Activated naive CD8-positive, alpha-beta T cell treated with anti-CD3 and anti-CD28 coated beads, Interleukin-2, amount 50 U/mL, for 24 hours (primary cell): ENCODE measurements at regions not wholly inside any gene's neighbourhood (a gene's known extent, or its start where the extent isn't known, plus 50 kb on each side); places are given as distances from the start of the nearest gene placed in this dataset.
"Not testable (repeated sequence)": the region's sequence is repeated elsewhere in the genome, so short reads cannot be mapped to it uniquely, and the experiment has no call there.

Source experiments
- ATAC-seq: fragments of 150-1000 bp; cut with Tn5 transposase; one replicate; pipeline ENCODE4 v1.10.0; 2021
- DNase-seq: peaks from one replicate; pipeline ENCODE4 v3.0.0; 2021
- H3K27ac Mint-ChIP-seq: one replicate; pipeline ENCODE4 v1.8.0; 2021; ENCODE audit warnings: mild to moderate bottlenecking, mixed read lengths
- H3K27me3 Mint-ChIP-seq: one replicate; pipeline ENCODE4 v1.8.0; 2021; ENCODE audit warnings: mixed read lengths
- H3K36me3 Mint-ChIP-seq: one replicate; pipeline ENCODE4 v1.8.0; 2021; ENCODE audit warnings: low read depth, mixed read lengths
- H3K4me1 Mint-ChIP-seq: one replicate; pipeline ENCODE4 v1.8.0; 2021; ENCODE audit warnings: mixed read lengths
- H3K4me3 Mint-ChIP-seq: one replicate; pipeline ENCODE4 v1.8.0; 2021; ENCODE audit warnings: mild to moderate bottlenecking, moderate library complexity, mixed read lengths
- H3K9me3 Mint-ChIP-seq: one replicate; pipeline ENCODE4 v1.8.0; 2021; ENCODE audit warnings: mixed read lengths

- peaks cover 7% of the 10 kb centered on the region for H3K9me3 Mint-ChIP-seq
- no peaks in the 10 kb centered on the region for H3K36me3 Mint-ChIP-seq
- no peaks in the 10 kb centered on the region for H3K4me1 Mint-ChIP-seq
- no peaks in the 10 kb centered on the region for H3K27me3 Mint-ChIP-seq
- no peak for ATAC-seq
- no peak overlapping the region for H3K4me3 Mint-ChIP-seq
- no peak overlapping the region for H3K27ac Mint-ChIP-seq
- no peak for DNase-seq
Observed at GRCh38 chr18:64765908-64766307, 617.0 kb upstream of the LINC00305 start.

GRCh38 chr18:64752707-64753106 is 603.8 kb upstream of the LINC00305 start:
- no peaks in the 10 kb centered on the region for H3K36me3 Mint-ChIP-seq
- ATAC-seq (no peak), DNase-seq (no peak)
- no peaks in the 10 kb centered on the region for H3K4me1 Mint-ChIP-seq
- H3K9me3 Mint-ChIP-seq: peaks cover 8% of the 10 kb centered on the region
- H3K4me3 Mint-ChIP-seq: no peak overlapping the region
- H3K27me3 Mint-ChIP-seq: no peaks in the 10 kb centered on the region
- H3K27ac Mint-ChIP-seq: no peak overlapping the region

GRCh38 chr18:64749884-64750283 is 601.0 kb upstream of the LINC00305 start:
- no peak for ATAC-seq
- no peak for DNase-seq
- H3K36me3 Mint-ChIP-seq: no peaks in the 10 kb centered on the region
- H3K4me3 Mint-ChIP-seq: no peak overlapping the region
- peaks cover 8% of the 10 kb centered on the region for H3K9me3 Mint-ChIP-seq
- H3K27me3 Mint-ChIP-seq: no peaks in the 10 kb centered on the region
- H3K4me1 Mint-ChIP-seq: no peaks in the 10 kb centered on the region
- no peak overlapping the region for H3K27ac Mint-ChIP-seq

- H3K27me3 Mint-ChIP-seq: no peaks in the 10 kb centered on the region
- H3K4me3 Mint-ChIP-seq: no peak overlapping the region
- no peaks in the 10 kb centered on the region for H3K4me1 Mint-ChIP-seq
- no peak for DNase-seq
- peaks cover 8% of the 10 kb centered on the region for H3K9me3 Mint-ChIP-seq
- H3K27ac Mint-ChIP-seq: no peak overlapping the region
- no peak for ATAC-seq
- H3K36me3 Mint-ChIP-seq: no peaks in the 10 kb centered on the region
Observed at GRCh38 chr18:64747803-64748202, 598.9 kb upstream of the LINC00305 start.

DNA sequence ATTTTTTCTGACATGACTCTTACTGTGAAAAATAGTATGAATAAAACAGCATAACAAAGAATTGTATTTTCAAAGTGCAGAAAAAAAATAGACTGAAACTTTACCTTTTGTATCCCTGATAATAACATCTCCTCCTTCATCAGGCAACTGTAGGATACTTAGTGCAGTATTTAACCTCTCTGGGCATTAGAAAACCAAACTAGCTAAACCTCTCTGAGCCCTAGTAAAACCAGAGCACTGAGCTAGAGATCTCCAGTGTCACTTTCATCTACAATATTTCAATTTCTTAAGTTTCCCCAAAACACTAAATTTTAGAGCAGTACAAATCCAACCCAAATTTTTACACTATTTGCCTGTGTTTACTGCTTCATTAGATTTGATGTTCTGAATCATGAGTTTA is 594.0 kb upstream of the LINC00305 start:
- DNase-seq (no peak), ATAC-seq (no peak)
- H3K4me3 Mint-ChIP-seq: no peak overlapping the region
- H3K27me3 Mint-ChIP-seq: no peaks in the 10 kb centered on the region
- no peaks in the 10 kb centered on the region for H3K4me1 Mint-ChIP-seq
- H3K27ac Mint-ChIP-seq: no peak overlapping the region
- no peaks in the 10 kb centered on the region for H3K36me3 Mint-ChIP-seq
- H3K9me3 Mint-ChIP-seq: no peaks in the 10 kb centered on the region

DNA sequence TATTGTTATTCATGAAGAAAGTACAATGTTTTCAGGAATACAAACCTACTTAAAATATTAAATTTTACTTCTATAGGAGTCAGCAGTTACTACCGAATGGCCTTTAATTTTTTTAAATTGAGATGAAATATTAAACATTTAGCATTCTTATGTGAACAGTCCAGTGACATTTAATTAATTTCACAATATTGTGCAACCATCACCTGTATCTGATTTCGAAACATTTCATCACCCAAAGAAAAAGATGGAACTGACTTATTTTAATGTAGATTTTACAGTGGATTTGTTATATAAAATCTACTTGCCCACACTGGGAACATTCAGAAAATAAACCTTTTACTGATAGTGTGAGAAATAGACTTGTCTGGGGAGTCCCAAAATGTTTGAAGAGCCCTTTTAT is 585.2 kb upstream of the LINC00305 start:
- Mint-ChIP-seq H3K4me3 (no peak overlapping the region), H3K36me3 (no peaks in the 10 kb centered on the region), H3K27ac (no peak overlapping the region), H3K9me3 (peaks cover 7% of the 10 kb centered on the region), H3K4me1 (no peaks in the 10 kb centered on the region), H3K27me3 (no peaks in the 10 kb centered on the region)
- DNase-seq: no peak
- ATAC-seq: no peak

GRCh38 chr18:64725657-64726056 is 576.8 kb upstream of the LINC00305 start:
- not testable (repeated sequence) for ATAC-seq, H3K4me1 Mint-ChIP-seq, H3K27ac Mint-ChIP-seq, H3K27me3 Mint-ChIP-seq, DNase-seq, H3K36me3 Mint-ChIP-seq, H3K4me3 Mint-ChIP-seq
- peaks cover 13% of the 10 kb centered on the region for H3K9me3 Mint-ChIP-seq

GRCh38 chr18:64720781-64721464 is 572.0 kb upstream of the LINC00305 start:
- H3K27ac Mint-ChIP-seq: no peak overlapping the region
- H3K4me3 Mint-ChIP-seq: no peak overlapping the region
- DNase-seq: no peak

DNA sequence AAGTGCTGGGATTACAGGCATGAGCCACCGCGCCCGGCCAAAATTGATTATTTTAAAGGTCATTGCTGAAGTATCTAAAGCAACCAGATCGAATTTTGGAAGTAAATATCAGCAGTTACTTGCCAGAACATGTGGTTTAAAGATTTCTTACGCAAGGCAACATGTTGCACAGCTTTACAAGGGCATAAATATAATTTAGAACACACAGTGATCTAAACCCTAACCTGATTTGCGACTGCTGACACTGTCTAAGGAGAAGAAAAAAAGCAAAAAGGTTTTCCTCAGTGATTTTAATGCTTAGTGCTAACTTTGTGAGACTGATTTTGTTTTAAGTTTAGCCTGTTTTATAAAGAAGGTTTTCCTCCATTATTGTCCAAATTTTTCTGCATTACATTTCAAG is 569.9 kb upstream of the LINC00305 start:
- H3K27ac Mint-ChIP-seq: no peak overlapping the region
- DNase-seq (no peak), ATAC-seq (no peak)
- no peaks in the 10 kb centered on the region for H3K4me1 Mint-ChIP-seq
- H3K9me3 Mint-ChIP-seq: no peaks in the 10 kb centered on the region
- no peaks in the 10 kb centered on the region for H3K27me3 Mint-ChIP-seq
- no peak overlapping the region for H3K4me3 Mint-ChIP-seq
- H3K36me3 Mint-ChIP-seq: no peaks in the 10 kb centered on the region

More at GRCh38 chr18:64720781-64721464, 572.0 kb upstream of the LINC00305 start:
- no peaks in the 10 kb centered on the region for H3K9me3 Mint-ChIP-seq
- H3K4me1 Mint-ChIP-seq: no peaks in the 10 kb centered on the region
- no peak for ATAC-seq
- H3K36me3 Mint-ChIP-seq: no peaks in the 10 kb centered on the region
- H3K27me3 Mint-ChIP-seq: no peaks in the 10 kb centered on the region

DNA sequence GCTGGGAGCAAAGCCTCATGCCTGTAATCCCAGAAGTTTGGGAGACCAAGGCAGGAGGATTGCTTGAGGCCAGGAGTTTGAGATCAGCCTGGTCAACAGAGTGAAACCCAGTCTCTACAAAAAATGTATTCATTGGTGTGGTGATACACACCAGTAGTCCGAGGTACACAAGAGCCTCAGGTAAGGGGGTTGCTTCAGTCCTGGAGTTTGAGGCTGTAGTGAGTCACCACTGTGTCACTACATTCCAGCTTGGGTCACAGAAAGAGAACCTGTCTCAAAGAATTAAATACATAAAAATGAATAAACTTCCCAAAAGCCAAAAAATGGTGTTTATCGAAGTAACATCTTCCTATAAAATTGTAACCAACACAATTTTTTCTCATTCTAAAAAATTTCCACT is 568.1 kb upstream of the LINC00305 start:
- ATAC-seq: no peak

DNA sequence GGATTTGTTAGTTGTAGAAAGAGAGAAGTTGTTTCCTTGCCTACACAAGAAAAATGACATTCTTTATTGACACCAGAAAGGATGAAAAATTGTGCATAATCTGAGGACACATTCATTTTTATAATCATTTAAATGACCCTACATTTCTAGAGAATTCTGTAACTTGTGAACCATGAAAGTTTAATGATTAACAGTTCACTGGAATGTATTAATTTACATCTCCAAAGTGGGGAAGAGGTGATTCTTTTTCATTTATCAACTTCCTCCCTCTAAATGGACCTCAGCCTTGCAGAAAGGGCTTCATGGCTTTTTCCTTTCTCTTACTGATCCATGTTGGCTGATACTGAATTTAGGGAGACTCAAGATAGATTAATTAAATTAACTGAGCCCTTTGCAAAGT is 565.2 kb upstream of the LINC00305 start:
- ATAC-seq (no peak), DNase-seq (no peak)
- H3K9me3 Mint-ChIP-seq: no peaks in the 10 kb centered on the region
- no peak overlapping the region for H3K27ac Mint-ChIP-seq
- H3K4me1 Mint-ChIP-seq: peaks cover 5% of the 10 kb centered on the region
- no peak overlapping the region for H3K4me3 Mint-ChIP-seq
- H3K36me3 Mint-ChIP-seq: no peaks in the 10 kb centered on the region
- H3K27me3 Mint-ChIP-seq: no peaks in the 10 kb centered on the region

More for the DNA sequence above, 568.1 kb upstream of the LINC00305 start:
- Mint-ChIP-seq H3K4me3 (no peak overlapping the region), H3K9me3 (no peaks in the 10 kb centered on the region), H3K36me3 (no peaks in the 10 kb centered on the region), H3K27ac (no peak overlapping the region), H3K4me1 (peaks cover 5% of the 10 kb centered on the region), H3K27me3 (no peaks in the 10 kb centered on the region)
- no peak for DNase-seq

- peaks cover 5% of the 10 kb centered on the region for H3K4me1 Mint-ChIP-seq
- H3K9me3 Mint-ChIP-seq: no peaks in the 10 kb centered on the region
- H3K27me3 Mint-ChIP-seq: no peaks in the 10 kb centered on the region
- no peak overlapping the region for H3K27ac Mint-ChIP-seq
- H3K36me3 Mint-ChIP-seq: no peaks in the 10 kb centered on the region
- DNase-seq (no peak), ATAC-seq (no peak)
- no peak overlapping the region for H3K4me3 Mint-ChIP-seq
Observed at GRCh38 chr18:64713284-64713683, 564.4 kb upstream of the LINC00305 start.

- no peaks in the 10 kb centered on the region for H3K36me3 Mint-ChIP-seq
- no peak for DNase-seq
- H3K9me3 Mint-ChIP-seq: no peaks in the 10 kb centered on the region
- peaks cover 5% of the 10 kb centered on the region for H3K4me1 Mint-ChIP-seq
- no peak for ATAC-seq
- no peaks in the 10 kb centered on the region for H3K27me3 Mint-ChIP-seq
- H3K27ac Mint-ChIP-seq: no peak overlapping the region
- H3K4me3 Mint-ChIP-seq: no peak overlapping the region
Observed at GRCh38 chr18:64712035-64712434, 563.1 kb upstream of the LINC00305 start.

DNA sequence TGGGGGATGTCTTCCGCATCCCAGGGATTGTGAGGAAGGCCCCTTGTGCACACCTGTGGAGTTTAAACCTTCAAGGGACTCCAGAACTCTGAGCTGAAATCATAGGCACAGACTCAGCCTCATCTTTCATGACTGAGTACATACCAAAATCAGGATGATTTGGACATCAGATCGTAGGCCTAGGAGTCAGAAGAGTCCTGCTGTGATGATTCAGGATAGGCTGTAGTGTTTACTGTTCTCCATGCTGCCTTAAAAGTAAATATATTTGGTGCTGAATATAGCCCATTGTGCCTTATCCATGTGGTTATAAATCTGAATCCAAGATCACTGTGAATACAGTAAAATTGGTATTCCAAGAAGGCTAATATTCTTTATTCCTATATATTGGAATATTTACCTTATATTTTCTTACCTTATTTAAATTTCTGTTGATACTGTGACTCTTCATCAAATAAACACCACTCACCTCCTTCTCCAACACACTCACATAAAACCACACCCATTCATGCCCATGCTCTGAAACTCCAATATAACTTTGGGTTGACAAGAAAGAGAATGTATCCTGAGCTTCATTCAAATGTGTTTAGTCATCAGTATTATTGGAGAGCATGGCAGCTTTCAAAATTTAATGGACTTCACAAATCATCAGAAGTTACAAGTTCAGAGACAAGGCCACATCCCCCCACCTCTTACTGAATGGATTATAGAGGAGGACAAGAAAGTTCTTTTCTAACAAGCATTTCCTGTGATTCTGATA is 561.4 kb upstream of the LINC00305 start:
- H3K36me3 Mint-ChIP-seq: no peaks in the 10 kb centered on the region
- ATAC-seq (no peak), DNase-seq (no peak)

GRCh38 chr18:64707052-64707451 is 558.2 kb upstream of the LINC00305 start:
- no peaks in the 10 kb centered on the region for H3K4me1 Mint-ChIP-seq
- H3K36me3 Mint-ChIP-seq: no peaks in the 10 kb centered on the region
- DNase-seq: no peak
- no peaks in the 10 kb centered on the region for H3K27me3 Mint-ChIP-seq
- H3K27ac Mint-ChIP-seq: no peak overlapping the region
- H3K9me3 Mint-ChIP-seq: peaks cover 9% of the 10 kb centered on the region
- H3K4me3 Mint-ChIP-seq: no peak overlapping the region
- no peak for ATAC-seq

More for the DNA sequence above, 561.4 kb upstream of the LINC00305 start:
- no peak overlapping the region for H3K4me3 Mint-ChIP-seq
- H3K27ac Mint-ChIP-seq: no peak overlapping the region
- no peaks in the 10 kb centered on the region for H3K9me3 Mint-ChIP-seq
- no peaks in the 10 kb centered on the region for H3K27me3 Mint-ChIP-seq
- H3K4me1 Mint-ChIP-seq: peaks cover 5% of the 10 kb centered on the region
